ENCODE measurements at regions not wholly inside any gene's neighbourhood (a gene's known extent, or its start where the extent isn't known, plus 50 kb on each side); places are given as distances from the start of the nearest gene placed in this dataset.

DNA sequence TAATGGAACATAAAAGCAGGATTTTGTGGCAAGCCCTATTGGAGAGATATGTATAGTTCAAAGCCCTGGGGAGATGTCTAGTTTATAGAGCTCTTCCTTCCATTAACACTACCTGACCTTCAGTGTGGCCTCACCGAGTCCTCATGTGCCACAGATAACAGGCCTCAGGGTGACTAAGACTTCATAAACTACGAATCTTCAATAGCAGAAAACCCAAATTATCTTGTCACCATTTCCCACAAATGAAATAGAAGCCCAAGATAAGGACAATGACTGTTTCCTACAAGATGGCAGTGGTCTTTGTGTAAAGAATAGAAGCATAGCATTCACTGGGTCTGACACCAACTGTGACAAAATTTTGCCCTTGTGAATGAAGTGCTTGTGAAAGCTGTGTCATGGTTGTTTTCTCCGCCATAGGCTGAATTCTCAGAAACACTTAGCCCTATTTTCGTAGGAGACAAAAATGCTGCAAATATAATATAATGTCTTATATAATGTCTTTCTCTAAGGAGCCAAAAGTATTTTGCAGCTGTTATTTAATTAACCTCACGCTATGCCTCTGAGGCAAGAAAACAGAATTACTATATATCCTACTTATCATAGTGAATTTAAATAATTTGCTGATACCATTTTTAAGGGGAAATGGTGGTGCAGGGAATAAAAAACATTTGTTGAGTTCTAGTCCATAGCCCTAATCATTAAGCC, 136.7 kb upstream of the CWC22 start:
- Histone ChIP-seq H2AK5ac (ENCODE audit: low read depth, low read length) (no peak overlapping the region), H2AFZ (replicated peaks; ENCODE audit: low read length, poor library complexity) (no peak overlapping the region), H3K9ac (ENCODE audit: low read depth, low read length) (no peak overlapping the region), H3K36me3 (ENCODE audit: control insufficient read depth, insufficient read depth, low read length) (no peaks in the 10 kb centered on the region), H3K23ac (ENCODE audit: low read depth, low read length) (no peak overlapping the region), H3K4me1 (ENCODE audit: control insufficient read depth, insufficient read depth, low read length) (no peaks in the 10 kb centered on the region), H3K79me1 (ENCODE audit: low read depth in 1 of 2, low read length in 2 of 2) (no peaks in the 10 kb centered on the region), H3K4me2 (ENCODE audit: low read depth, low read length) (no peak overlapping the region), H2BK5ac (ENCODE audit: low read depth, low read length, poor library complexity, severe bottlenecking) (no peak overlapping the region), H3K56ac (ENCODE audit: extremely low read depth, insufficient read depth, low read length) (no peak overlapping the region), H2AK9ac (replicated peaks; ENCODE audit: low read depth, low read length, poor library complexity) (no peak overlapping the region), H3K18ac (ENCODE audit: low read depth, low read length) (no peak overlapping the region), H4K5ac (ENCODE audit: low read depth, low read length) (no peak overlapping the region), H4K8ac (ENCODE audit: low read depth in 2 of 2, low read length in 2 of 2) (no peak overlapping the region), H4K91ac (ENCODE audit: insufficient read depth, low read depth, low read length) (no peak overlapping the region), H2BK15ac (ENCODE audit: low read depth, low read length) (no peak overlapping the region), H4K20me1 (ENCODE audit: insufficient read depth, low read length) (no peaks in the 10 kb centered on the region), H3K9me1 (ENCODE audit: insufficient read depth, low read length) (no peaks in the 10 kb centered on the region), H3K4me3 (ENCODE audit: insufficient read depth, low read depth, low read length) (no peak overlapping the region), H3K27me3 (ENCODE audit: control insufficient read depth, insufficient read depth, low read length) (no peaks in the 10 kb centered on the region), H3K14ac (replicated peaks; ENCODE audit: low read depth, low read length) (no peak overlapping the region), H3K9me3 (ENCODE audit: control insufficient read depth, insufficient read depth, low read length) (no peaks in the 10 kb centered on the region), H2BK20ac (ENCODE audit: low read depth, low read length) (no peak overlapping the region), H3K4ac (ENCODE audit: low read depth, low read length) (no peak overlapping the region), H3K27ac (ENCODE audit: insufficient read depth, low read length) (no peak overlapping the region), H2BK120ac (ENCODE audit: low read depth, low read length) (no peak overlapping the region)
- DNase-seq (no peak), ATAC-seq (ENCODE audit: low read depth) (no peak)
- intact Hi-C loops (cut with micrococcal nuclease): no loop called here
- in situ Hi-C loops (cut with MboI; ENCODE audit: low sequenced_read_pairs): no loop called here
- dilution Hi-C loops (cut with HindIII; ENCODE audit: low sequenced_read_pairs, unreplicated experiment): no loop called here
- BruUV-seq (replicated peaks): no TSS peak
- no CpG with 5 or more reads among the region's 5 CpGs for WGBS, 2 experiments (ENCODE audit: extremely low coverage in 2 of 2, insufficient read length in 1 of 2)
- CTCF ChIA-PET: interaction anchor here (0.6 kb wide), 1 partner anchor 10 kb away, joined by 7 read pairs; no protein-coding TSS in a partner anchor
- POLR2A ChIA-PET (ENCODE audit: unreplicated experiment): no interaction called here
- no peak for TF ChIP-seq RCOR1 (IDR thresholded peaks at IDR 0.05; ENCODE audit: insufficient replicate concordance, low read length)
- no peak for TF ChIP-seq NFE2L2 (IDR thresholded peaks at IDR 0.05; ENCODE audit: low read depth, low read length)
- TF ChIP-seq FOS (IDR thresholded peaks at IDR 0.05; ENCODE audit: low read depth, low read length): no peak
- TF ChIP-seq POLR2A (IDR thresholded peaks at IDR 0.05; ENCODE audit: low read depth, low read length): no peak
- TF ChIP-seq SMC3 (IDR thresholded peaks at IDR 0.05; ENCODE audit: low read depth, low read length): no peak
